ENCODE measurements at regions not wholly inside any gene's neighbourhood (a gene's known extent, or its start where the extent isn't known, plus 50 kb on each side); places are given as distances from the start of the nearest gene placed in this dataset.

DNA sequence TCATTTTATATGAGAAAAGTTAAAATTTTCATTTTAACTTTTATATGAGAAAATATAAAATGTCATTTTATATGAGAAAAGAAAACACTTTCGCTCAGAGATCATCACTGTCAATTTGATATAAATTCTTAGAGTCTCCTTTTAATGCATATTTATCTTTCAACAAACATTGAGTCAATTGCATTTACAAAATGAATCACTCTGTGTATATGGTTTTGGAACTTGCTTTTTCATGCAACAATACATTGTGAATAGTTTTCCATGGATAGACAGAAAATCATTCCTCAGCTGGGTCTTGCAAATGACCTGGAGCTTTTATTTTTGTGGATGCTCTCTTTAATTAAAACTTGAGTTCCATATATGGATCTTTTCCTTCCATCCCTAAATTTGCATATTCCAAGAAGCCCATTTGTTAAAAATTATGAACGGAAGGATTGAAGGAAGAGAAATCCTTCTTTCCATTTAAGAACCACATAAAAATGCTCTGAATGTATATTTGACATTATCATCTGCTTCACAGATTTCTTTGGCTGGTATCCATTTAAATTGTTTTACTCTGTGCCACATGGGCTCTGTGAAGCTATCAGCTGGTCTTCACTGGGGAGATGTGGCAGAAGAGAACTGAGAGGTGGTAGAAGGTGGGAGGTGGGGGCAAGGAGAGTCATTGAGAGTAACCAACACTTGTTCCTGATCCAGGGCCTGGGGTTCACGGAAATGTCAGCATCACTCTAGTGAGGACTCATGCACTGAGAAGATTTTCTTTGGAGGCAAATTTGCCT lies 104.1 kb downstream of the QPCT start:
- TF ChIP-seq, protein P1, sequence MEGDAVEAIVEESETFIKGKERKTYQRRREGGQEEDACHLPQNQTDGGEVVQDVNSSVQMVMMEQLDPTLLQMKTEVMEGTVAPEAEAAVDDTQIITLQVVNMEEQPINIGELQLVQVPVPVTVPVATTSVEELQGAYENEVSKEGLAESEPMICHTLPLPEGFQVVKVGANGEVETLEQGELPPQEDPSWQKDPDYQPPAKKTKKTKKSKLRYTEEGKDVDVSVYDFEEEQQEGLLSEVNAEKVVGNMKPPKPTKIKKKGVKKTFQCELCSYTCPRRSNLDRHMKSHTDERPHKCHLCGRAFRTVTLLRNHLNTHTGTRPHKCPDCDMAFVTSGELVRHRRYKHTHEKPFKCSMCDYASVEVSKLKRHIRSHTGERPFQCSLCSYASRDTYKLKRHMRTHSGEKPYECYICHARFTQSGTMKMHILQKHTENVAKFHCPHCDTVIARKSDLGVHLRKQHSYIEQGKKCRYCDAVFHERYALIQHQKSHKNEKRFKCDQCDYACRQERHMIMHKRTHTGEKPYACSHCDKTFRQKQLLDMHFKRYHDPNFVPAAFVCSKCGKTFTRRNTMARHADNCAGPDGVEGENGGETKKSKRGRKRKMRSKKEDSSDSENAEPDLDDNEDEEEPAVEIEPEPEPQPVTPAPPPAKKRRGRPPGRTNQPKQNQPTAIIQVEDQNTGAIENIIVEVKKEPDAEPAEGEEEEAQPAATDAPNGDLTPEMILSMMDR (IDR thresholded peaks at IDR 0.05; ENCODE audit: borderline replicate concordance, control extremely low read depth, extremely low read depth, insufficient read depth, missing control alignments), result no peak
- DNase-seq (ENCODE audit: low spot score), result no peak
- in situ Hi-C loops (cut with MboI; ENCODE audit: low sequenced_read_pairs, unreplicated experiment), result no loop called here

DNA sequence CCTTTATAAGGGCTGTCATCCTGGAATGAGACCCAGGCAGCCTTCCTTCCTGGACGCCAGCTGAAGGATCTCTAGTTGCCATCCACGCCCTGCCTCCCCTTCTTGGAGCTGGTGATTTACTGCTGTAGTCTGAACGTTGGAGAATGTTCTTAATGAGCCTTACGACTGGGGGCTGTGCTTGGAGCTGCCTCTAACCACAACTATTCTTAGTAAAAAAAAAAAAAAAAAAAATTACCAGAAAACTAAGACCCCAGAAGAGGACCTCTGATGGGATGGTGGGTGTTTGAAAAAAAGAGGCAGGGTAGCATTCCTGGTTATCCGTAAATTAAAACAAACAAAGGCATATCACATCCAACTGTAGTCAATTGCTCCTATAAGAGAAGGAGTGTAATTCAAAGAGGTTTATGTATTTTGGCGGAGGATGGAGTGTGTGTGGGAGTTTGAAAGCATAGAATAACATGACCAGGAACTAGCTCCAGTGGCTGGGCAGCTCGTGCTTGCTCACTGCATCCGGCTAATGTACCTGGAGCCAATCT lies 105.4 kb downstream of the QPCT start:
- TF ChIP-seq, protein P1 (IDR thresholded peaks at IDR 0.05; ENCODE audit: borderline replicate concordance, control extremely low read depth, extremely low read depth, insufficient read depth, missing control alignments), result no peak
- in situ Hi-C loops (cut with MboI; ENCODE audit: low sequenced_read_pairs, unreplicated experiment), result no loop called here
- no peak for DNase-seq (ENCODE audit: low spot score)

DNA sequence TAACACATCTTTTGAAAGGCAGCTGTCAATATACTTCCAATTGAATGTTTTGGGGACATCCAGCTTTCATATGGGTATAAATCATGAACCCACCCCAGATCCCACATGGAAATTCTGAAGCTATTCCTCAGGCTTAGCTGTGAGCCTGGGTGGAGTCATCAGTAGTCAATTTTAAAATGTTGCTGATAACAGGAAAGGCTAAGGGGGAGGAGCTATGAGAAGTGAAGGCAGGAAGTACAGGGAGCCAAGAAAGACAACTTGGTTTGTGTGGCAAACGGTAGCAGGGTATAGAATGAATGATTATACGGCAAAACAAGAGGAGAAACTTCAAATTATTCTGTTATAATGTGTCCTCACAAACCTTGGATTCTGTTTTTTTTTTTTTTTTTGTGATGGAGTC lies 108.6 kb downstream of the QPCT start:
- TF ChIP-seq, protein P1 (IDR thresholded peaks at IDR 0.05; ENCODE audit: borderline replicate concordance, control extremely low read depth, extremely low read depth, insufficient read depth, missing control alignments), result no peak
- in situ Hi-C loops (cut with MboI; ENCODE audit: low sequenced_read_pairs, unreplicated experiment), result no loop called here

DNA sequence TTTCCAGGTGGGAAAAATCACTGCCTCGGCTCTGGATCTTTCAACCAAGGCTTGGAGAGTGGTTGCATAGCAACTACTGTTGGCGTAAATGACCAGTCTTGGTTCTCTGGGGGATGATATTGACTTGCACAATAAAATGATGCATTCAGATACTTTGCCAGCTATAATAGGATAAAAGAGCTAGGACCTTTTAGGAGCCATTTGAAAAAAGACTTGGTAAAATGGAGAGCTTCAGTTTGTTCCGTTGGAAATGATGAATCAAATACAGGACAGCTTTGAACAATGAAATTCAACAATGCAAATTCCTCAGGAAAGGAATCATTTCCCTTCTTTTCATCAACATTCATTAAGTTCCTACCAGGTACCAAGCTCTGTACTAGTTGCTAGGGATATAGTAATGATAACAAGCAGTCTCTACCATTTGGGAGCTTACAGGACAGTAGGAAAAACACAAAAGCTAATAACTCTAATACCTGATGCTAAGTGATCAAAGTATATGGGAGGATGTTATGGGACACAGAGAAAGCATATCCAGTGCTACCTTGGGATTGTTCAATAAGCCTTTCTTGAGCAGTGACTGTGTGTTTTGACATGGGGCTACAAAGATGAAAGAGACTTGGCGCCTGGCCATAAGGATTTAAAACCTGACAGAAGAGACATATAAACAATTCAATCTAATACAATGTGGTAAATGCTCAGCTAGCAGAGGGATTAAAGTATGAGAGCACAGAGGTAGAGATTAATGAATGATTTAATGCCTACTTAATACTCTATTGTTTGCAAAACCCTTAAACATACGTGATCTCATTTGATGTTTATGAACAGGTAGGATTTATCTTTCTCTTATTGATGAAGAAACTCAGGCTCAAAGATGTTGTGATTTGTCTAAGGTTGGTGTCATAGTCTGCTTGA lies 110.7 kb downstream of the QPCT start:
- TF ChIP-seq, protein P1 (IDR thresholded peaks at IDR 0.05; ENCODE audit: borderline replicate concordance, control extremely low read depth, extremely low read depth, insufficient read depth, missing control alignments), result no peak
- DNase-seq (ENCODE audit: low spot score), result no peak

More for the DNA sequence above, 108.6 kb downstream of the QPCT start:
- DNase-seq (ENCODE audit: low spot score), result no peak

DNA sequence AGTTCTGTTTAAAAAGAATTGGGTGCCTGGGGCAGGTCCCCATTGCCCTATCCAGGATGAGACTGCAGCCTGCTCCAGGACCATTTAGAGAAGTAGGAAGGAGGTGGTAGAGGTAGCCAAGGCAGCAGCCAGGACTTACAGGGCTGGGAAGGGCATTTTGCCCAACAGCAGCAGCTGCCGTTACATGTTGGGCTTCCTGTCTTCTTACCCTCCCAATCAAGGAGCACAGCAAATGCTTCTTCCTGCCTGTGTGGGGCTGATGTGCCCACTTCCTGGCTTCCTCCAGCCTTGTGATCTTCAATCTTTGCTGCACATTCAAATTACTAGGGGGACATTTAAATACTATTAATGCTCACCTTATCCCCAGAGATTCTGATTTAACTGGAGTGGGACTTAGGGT lies 112.0 kb downstream of the QPCT start:
- TF ChIP-seq, protein P1 (IDR thresholded peaks at IDR 0.05; ENCODE audit: borderline replicate concordance, control extremely low read depth, extremely low read depth, insufficient read depth, missing control alignments), result no peak
- in situ Hi-C loops (cut with MboI; ENCODE audit: low sequenced_read_pairs, unreplicated experiment), result no loop called here
- DNase-seq (ENCODE audit: low spot score), result no peak

More for the DNA sequence above, 110.7 kb downstream of the QPCT start:
- in situ Hi-C loops (cut with MboI; ENCODE audit: low sequenced_read_pairs, unreplicated experiment), result no loop called here

DNA sequence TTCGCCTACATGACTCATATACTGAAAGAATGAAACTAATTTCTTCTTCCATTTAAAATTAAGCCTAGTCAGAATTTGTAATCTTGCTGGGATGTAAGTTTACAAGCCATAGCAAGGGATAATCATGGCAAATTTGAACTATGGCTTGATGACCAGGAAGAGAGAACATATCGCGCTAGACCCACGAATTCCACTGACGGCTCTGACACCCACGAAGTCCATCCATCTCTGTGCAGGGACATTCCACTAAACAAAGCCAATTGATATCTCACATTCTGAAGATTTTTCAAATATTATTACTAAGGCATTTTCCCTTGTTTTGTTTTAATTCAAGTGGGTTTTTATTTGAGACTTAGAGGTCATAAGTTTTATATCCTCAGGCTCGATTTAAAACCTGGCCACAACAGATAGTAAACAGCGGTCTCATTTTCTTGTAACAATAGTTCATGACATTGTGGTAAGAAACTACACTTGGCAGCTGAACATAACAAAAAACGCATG lies 113.0 kb downstream of the QPCT start:
- TF ChIP-seq, protein P1 (IDR thresholded peaks at IDR 0.05; ENCODE audit: borderline replicate concordance, control extremely low read depth, extremely low read depth, insufficient read depth, missing control alignments), result no peak
- in situ Hi-C loops (cut with MboI; ENCODE audit: low sequenced_read_pairs, unreplicated experiment), result no loop called here
- DNase-seq (ENCODE audit: low spot score), result no peak

Measured in GM13976 (cell line).